Right ventricle myocardium inferior (tissue), 1 donor: ENCODE measurements at regions not wholly inside any gene's neighbourhood (a gene's known extent, or its start where the extent isn't known, plus 50 kb on each side); places are given as distances from the start of the nearest gene placed in this dataset.
"Not testable (repeated sequence)": the region's sequence is repeated elsewhere in the genome, so short reads cannot be mapped to it uniquely, and the experiment has no call there.

Experiments used
- ATAC-seq: fragments of 200-7000 bp; cut with Tn5 transposase; one replicate; pipeline ENCODE4 v1.9.1; 2020; ENCODE audit warnings: mild to moderate bottlenecking, moderate library complexity
- DNase-seq: peaks from one replicate; pipeline ENCODE4 v3.0.0; 2021; ENCODE audit errors: missing footprints
- intact Hi-C: fragments of 100-400 bp; cut with DNase I; formaldehyde crosslinking; loops from one replicate; pipeline ENCODE4 v1.11.0; 2022
- donor health status: DM: no; HTN: yes; CAD: no; lungs with severe emphysema.

DNA sequence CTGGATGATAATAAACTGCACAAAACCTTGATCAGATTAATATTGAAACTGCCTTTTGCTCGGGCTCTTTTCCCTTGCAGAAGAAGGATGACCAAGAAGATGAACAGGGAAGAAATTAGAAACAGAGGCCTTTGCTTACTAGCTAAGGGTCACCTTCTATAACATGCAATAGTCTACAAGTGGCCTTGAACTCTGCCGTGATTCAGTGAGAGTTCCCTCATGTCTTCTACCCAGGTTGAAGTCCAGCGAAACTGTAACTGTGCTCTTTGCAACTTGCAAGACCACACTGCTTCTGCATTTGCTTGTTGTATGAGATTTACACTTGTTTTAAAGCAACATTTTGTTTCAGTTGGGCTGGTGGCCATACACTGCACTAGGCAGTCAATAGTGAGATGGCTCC is 108.4 kb downstream of the IGLL1 start:
- DNase-seq = no peak
- intact Hi-C loops = no loop called here
- no peak for ATAC-seq

DNA sequence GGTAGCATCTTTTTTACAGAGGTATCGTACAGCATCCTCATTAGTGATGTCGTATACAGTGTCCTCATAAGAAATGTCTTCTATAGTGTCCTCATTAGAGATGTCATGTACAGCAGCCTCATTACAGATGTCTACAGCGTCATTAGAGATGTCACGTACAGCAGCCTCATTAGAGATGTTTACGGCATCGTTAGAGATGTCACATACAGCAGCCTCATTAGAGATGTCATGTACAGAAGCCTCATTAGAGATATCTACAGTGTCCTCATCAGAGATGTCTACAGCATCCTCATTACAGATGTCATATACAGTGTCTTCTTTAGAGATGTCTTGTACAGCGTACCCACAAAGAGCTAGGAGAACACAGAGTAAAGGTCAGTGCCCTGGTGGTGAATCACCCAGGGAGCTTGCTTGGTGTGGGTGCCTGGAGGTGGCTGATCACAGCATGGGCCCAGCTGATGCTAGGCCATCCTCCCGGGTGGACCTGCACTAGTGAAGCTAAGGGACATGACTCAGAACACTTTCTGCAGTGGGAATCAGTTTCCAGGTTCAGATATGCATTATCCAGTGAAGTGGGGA is 109.2 kb downstream of the IGLL1 start:
- intact Hi-C loops = no loop called here
- DNase-seq (no peak), ATAC-seq (no peak)

DNA sequence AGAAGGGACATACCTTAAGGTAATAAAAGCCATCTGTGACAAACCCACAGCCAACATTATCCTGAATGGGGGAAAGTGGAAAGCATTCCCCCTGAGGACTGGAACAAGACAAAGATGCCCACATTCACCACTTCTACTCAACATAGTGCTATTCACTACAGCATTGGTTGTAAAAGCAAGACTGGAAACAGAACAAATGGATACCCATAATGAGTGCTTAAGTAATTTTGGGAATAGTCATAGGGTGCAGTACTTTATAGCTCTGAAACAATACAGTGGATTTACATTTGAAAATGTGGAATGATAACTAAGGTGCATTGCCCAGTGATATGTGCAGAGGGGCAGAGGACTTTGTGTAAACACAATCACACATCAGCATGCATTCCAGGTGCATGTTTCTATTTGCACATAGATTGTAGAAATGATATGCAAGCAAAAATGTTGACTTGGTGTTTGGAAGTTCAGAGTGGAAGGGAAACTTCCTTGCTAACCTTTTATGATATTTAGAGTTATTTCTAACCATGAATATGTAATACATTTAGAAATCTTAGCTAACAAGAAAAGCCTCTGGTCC is 112.3 kb downstream of the IGLL1 start:
- DNase-seq = no peak
- intact Hi-C loops = no loop called here
- ATAC-seq = no peak

DNA sequence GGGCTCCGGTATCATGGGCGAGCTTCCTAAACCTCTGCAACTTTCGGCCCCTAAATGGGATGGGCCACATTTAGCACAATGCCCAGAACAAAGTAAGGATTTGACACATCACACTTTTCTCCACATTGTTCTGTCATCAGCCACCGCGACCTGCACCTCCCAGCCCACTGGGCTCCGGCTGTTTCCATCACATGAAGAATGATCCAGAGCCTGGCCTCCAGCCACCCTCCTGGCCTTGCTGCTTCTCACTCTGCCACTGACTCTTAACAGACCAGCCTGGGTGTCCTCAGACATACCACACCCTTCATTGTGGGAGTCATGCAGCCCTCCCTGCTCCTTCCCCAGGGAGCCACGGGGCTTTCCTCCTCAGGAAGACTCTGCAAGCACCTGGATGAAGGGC is 113.7 kb downstream of the IGLL1 start:
- no peak for DNase-seq
- intact Hi-C loops = no loop called here
- ATAC-seq = no peak

DNA sequence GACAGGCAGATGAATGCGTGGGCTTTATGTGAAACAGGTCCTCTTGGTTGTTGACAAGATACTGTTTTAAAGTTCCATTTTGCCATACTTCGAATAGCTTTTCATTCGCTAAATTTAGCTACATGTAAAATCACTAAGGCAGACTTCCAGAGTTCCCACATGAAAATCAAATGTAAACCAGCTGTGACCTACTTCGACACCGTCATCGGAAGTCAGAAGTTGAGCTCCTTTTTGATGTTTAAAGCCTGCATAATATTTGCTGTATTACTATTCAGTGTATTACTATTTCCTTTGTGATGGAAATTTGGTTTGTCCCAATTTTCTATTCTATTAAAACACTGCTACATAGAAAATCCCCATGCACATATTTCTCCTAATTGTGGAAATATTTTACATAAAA is 115.3 kb downstream of the IGLL1 start:
- ATAC-seq, DNase-seq, intact Hi-C loops: not testable (repeated sequence)

DNA sequence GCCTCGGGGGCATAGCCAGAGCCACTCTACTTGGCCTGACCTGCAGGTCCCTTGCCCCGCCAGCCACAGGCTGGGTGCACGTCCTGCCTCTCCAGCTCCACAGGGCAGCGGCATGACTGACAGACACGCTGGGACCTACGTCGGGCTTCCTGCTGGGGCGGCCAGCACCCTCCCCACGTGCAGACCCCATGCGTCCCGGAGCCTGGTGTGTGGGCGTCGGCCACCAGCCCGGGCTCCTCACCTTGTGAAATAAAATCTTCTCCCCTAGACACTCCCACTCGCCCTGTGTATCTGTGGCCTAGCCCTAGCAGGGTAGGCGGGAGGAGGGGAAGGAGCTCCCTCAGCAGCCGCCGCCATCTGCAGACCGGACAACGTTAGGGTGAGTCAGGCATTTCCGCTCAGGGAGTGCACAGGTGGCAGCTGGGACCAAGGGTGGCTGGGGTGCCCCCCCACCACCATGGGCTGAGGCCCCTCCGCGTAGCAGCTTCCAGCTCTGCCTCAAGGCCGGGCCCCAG is 119.5 kb downstream of the IGLL1 start:
- DNase-seq, intact Hi-C loops, ATAC-seq: not testable (repeated sequence)

DNA sequence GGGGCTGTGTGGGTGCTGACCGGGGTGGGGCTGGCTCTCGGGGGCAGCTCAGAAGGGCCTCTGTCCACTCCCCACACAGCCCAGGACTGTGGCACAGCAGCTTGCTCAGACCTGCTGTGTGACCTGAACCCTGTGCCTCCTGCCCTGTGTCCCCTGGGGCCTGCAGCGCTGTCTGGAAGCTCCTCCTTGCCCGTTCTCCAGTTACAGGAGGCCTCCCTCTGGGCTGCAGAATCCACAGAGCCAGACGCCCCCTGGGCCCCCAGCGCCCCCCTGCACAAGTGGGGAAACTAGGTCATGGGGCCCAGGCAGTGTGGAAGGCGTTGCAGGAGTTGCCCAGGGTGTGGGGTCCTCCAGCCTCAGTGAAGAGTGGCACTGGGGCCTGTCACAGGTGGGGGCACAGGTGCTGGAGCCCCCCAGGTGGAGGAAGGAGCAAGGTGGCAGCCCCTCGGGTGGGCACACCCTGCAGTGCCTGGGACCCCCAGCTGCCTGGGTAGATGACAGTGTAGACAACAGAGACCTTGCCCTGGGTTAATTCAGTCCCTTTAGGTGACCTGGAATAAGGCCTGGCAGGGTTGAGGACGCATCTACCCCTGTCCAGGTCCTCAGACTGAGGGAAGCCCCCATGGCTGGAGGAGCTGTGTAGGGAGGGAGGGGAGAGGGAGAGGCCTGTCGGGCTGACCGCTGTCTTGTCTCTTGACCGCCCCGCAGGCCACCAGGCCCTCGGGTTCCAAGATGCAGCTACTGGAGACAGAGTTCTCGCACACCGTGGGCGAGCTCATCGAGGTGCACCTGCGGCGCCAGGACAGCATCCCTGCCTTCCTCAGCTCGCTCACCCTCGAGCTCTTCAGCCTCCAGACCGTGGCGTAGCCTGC is 120.2 kb downstream of the IGLL1 start:
- intact Hi-C loops, ATAC-seq, DNase-seq: not testable (repeated sequence)

DNA sequence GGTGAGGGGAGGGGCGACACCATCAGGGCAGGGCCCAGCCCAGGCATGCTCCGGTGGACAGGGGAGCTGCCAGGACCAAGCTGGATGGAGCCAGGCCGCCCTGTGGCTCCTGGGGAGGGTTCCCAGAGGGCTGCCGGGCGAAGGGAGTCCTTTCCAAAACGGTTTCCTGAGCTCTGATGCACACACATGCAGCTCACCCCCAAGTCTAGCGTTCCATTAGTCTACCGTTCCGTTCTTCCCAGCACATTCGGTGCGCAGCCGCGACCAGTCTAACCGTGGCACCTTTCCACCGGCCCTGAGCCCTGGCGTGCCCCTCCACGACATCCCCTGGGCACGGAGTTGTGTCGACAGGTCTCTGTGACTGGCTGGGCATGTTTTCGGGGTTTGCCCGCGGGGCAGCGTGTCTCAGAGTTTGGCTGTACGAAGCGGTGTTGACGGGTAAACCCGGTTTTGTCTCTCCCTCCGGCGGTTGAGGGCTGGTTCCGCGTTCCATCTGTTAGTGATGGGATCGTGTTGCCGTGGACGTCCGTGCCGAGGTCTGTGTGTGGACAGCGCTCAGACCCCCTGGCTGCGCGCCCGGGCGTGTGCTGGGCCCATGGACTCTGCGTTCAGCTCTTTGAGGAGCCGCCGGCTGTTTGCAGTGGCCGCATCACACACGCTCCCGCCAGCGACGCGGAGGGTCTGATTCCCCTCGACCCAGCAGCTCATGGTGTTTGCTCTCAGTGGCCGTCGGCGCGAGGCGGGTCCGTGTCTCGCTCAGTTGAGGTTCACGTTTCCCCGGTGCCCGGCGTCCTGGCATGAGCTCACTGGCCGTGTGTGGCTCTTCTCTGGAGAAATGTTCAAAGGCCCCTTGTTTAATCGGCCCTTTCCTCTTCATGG is 121.2 kb downstream of the IGLL1 start:
- DNase-seq (no peak), ATAC-seq (no peak)
- intact Hi-C loops = no loop called here

DNA sequence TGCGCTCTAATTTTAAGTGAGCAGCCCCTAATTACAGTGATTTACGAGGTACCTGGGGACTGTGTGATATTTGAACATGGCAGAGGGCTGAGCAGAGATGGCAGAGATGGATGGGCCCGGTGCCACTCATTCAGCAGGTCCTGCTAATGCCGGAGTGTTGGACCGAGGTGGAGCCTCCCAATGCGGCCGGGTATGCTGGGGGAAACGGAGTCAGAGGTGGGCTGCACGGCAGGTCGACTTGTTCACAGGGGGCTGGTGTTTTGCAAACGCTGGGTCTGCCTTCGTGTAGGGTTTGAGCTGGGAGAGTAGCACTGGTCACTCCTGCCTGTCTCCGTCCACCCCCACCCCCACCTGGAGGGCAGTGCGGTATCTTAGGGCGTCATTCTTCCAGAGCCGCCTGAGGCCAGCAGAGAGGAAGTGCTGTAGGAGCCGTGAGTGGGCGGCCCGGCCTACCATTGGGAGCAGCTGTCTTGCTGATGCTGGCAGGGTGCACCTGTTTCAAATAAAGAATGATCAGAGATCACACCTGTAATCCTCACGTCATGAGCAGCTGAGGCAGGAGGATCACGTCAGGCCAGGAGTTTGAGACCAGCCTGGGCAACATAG is 122.6 kb downstream of the IGLL1 start:
- intact Hi-C loops = no loop called here
- DNase-seq (no peak), ATAC-seq (no peak)

DNA sequence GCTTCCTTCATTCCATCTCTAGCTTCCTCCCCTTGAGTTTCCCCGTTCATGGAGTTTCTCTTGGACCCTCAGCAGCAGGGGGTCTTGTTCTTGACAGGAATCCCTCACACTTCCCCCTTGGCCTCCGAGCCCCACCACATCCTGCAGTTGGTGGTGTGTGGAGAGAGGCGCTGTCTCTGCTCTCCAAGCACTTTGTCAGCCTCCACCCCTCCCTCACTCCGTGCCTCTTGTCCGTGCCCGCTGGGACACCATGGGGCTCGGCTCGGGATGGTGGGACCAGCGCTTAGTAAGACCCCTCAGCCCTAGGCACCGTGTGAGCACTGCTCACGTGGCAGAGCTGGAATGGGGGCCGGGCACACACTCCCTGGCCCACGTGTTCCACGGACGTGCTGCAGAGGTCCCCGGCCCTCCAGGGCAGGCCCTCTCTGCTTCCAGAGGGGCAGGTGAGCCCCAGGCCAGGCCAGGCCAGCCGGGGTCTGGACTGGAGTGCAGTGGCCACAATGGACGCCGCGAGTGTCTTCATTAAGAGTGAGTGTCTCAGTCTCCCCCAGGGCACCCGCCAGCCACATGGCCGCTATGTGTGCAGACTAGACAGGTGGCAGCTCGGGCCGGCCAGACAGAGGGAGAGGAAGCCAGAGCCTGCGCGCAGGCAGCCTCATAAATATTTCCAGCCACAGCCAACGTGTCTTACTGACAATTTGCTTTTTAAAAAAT is 123.3 kb downstream of the IGLL1 start:
- ATAC-seq, DNase-seq, intact Hi-C loops: not testable (repeated sequence)

DNA sequence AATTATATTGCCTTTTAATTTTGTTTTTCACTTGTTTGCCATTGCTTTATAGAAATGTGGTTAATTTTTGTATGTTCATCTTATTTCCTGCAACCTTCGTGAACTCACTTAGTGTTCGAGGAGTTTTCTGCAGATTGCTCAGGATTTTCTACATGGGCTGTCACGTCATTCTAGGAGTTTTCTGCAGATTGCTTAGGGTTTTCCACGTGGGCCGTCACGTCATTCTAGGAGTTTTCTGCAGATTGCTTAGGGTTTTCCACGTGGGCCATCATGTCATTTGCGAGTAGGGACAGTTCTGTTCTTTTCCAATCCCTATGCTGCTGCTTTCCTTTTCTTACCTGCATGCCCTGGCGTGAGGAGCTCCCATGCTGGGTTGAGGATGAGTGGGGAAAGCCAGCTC is 125.7 kb downstream of the IGLL1 start:
- ATAC-seq, intact Hi-C loops, DNase-seq: not testable (repeated sequence)

DNA sequence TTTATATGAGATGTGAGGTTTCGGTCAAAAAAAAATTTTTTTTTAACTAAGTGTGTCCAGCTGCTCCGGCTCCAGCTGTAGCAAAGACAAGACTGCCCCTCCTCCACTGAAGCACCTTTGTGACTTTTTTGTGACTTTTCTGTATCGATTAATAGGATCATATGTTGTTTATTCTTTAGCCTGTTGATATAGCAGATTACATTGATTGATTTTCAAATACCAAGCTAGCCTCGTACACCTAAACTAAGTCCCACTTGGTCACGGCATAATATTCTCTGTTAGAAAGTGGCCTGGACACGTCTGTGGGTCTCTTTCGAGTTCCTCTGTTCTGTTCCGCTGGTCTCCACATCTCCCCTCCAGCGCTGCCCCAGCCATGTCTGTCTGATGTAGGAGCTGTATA is 126.8 kb downstream of the IGLL1 start:
- intact Hi-C loops = no loop called here
- no peak for ATAC-seq
- DNase-seq = no peak

DNA sequence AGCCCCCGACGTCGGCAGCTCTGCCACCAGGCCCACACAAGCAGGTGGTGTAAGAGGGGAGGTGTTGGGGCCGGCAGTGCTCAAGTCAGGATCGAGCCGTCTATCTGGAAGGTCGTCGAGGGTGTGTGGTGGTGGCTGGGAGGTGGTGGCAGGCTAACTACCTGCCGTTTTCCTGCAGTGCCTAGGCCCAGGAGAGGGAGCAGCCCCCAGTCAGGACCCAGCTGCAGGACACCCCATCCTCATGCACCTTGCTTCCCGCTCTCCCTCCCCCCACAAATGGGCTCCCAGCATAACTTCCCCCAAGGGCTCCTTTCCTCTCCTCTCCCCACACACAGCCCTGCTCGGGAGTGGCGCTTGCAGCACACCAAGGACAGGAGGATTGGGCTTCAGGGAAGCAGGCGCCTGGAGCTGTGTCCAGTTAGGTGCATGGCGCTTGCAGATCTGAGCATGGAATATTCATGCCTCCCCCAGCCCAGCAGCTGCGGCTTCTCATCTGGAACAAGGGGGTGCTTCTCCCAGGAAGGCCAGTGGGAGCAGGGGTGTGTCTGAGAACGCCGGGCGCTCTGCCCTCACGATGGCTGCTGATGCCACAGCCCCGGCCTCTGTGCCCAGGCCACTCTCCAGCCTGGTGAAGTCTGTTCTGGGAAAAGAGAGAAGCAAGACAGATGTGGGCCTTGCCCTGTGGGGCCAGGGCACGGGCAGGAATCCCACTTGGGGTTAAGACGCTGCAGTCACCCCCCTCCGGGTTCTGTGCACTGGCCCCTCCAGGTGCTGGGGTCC is 127.7 kb downstream of the IGLL1 start:
- intact Hi-C loops = no loop called here
- ATAC-seq = no peak
- DNase-seq = no peak

DNA sequence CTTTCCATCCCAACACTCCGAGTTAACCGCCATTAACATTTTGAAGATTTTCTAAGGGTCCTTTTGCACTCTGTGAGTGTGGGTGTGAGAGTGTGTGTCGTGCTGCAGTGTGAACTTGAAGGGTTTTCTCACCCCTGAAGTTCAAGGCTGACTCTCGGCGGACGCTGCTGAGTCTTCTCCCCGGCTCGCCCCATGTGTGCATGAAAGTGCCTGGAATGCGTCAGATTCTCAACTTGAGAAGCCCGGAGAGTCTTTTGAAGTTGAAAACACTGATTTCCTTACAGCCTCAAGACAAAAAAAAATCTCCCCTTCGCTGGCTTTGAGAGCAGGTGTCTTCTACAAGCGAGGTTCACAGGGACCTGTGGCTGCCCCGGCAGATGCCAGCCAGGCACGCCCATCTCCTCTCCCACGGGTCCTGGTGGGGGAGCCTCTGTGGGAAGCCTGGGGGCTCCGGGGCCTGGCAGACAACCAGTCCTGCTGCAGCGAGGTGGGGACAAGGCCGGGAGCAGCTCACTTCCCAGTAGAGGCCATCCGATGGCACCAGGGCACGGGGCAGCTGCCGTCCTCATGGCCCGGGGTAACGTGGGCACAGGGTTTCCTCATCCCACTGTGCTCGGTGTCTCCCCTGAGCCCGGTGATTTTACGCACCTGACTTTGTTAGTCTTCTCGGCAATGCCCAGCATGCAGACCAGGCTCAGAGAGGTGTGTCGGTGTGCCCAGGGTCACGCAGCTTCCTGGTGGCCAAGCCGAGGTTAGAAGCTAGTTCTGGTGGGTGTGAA is 128.4 kb downstream of the IGLL1 start:
- DNase-seq, intact Hi-C loops, ATAC-seq: not testable (repeated sequence)

DNA sequence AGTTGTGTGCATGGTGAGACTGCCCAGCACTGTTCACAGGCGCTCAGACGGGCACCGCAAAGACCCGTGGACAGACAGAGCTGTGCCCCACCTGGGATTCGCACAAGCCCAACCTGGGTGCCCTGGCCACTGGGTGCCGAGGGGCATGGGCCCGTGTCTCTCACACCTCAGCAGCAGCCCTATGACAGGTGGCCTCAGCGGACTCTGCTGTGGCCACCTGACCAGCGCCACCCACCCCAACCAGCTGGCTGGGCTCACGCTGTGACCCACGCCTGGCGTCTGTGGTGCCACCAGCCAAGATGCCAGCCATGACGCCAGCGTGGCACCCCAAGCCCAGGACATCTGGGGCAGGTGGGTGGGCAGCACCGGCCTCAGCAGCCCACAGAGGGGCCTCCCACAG is 129.3 kb downstream of the IGLL1 start:
- DNase-seq, intact Hi-C loops, ATAC-seq: not testable (repeated sequence)

DNA sequence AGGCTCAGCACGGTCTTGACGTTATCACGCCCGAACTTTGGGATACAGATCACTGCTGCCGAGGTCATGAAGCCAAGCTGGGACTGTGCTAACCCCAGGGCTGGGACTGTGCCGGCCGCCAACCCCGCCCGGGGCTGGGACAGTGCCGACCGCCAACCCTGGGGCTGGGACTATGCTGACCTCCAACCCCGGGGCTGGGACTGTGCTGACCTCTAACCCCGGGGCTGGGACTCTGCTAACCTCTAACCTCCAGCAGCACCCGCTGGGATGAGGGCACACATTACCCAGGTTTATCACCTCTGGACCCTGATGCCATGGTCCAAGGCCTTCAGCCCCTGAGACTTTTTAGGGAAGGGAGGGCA is 129.7 kb downstream of the IGLL1 start:
- intact Hi-C loops = no loop called here
- no peak for ATAC-seq
- no peak for DNase-seq
